Heart right ventricle (tissue), 16 donors: ENCODE measurements at regions not wholly inside any gene's neighbourhood (a gene's known extent, or its start where the extent isn't known, plus 50 kb on each side); places are given as distances from the start of the nearest gene placed in this dataset.

ENCODE experiments used
- ATAC-seq, 8 donors: fragments of 200-7000 bp; cut with Tn5 transposase; one replicate each; pipeline ENCODE4 v1.9.1; 2020; ENCODE audit warnings: mild to moderate bottlenecking in 8 of 8, moderate library complexity in 8 of 8, moderate number of reproducible peaks in 1 of 8
- DNase-seq, 2 donors: peaks; one replicate each; pipeline ENCODE4 v3.0.0-alpha.2; 2020
- H3K27ac ChIP-seq, 10 donors: fragments of 200-600 bp; sonication (generic) in 2 of 10; one replicate each; pipeline versions ENCODE4 v1.5.0 to v1.8.0; 2020 to 2022; ENCODE audit warnings: mild to moderate bottlenecking in 3 of 10
- H3K27me3 ChIP-seq, 7 donors: fragments of 200-600 bp; one replicate each; pipeline ENCODE4 v1.8.0; 2021 to 2022; ENCODE audit warnings: mild to moderate bottlenecking in 2 of 7
- H3K36me3 ChIP-seq, 9 donors: fragments of 200-600 bp; sonication (generic) in 1 of 9; one replicate each; pipeline versions ENCODE4 v1.5.0 to v1.8.0; 2020 to 2022; ENCODE audit warnings: mild to moderate bottlenecking in 2 of 9
- H3K4me1 ChIP-seq, 9 donors: fragments of 200-600 bp; sonication (generic) in 1 of 9; one replicate each; pipeline versions ENCODE4 v1.5.0 to v1.8.0; 2020 to 2022; ENCODE audit warnings: mild to moderate bottlenecking in 4 of 9
- H3K4me3 ChIP-seq, 10 donors: fragments of 200-600 bp; sonication (generic) in 2 of 10; one replicate each; pipeline versions ENCODE4 v1.5.0 to v1.8.0; 2020 to 2022; ENCODE audit warnings: mild to moderate bottlenecking in 7 of 10, moderate library complexity in 2 of 10
- H3K9me3 ChIP-seq, 11 donors: fragments of 200-600 bp in 10 of 11; sonication (generic) in 2 of 11; one replicate each; pipeline versions ENCODE4 v1.5.0 to v1.8.0; 2013 to 2022; ENCODE audit warnings: mild to moderate bottlenecking in 2 of 11, control low read depth in 1 of 11, moderate library complexity in 1 of 11
- CTCF ChIP-seq, 9 donors: fragments of 200-600 bp; sonication (generic) in 2 of 9; IDR thresholded peaks; one replicate each; pipeline versions ENCODE4 v1.5.0 to v1.8.0; 2021 to 2022; ENCODE audit warnings: antibody characterized with exemption in 9 of 9, mild to moderate bottlenecking in 5 of 9, moderate library complexity in 1 of 9
- WGBS, 2 donors: extraction: QIAGEN DNeasy Blood & Tissue Kit; methylation state at CpG; one replicate each; pipeline ENCODE4 v1.1.7; 2013; ENCODE audit warnings: inconsistent platforms in 1 of 2; 5-methylcytosine and 5-hydroxymethylcytosine counted together
- intact Hi-C, 10 donors: fragments of 100-400 bp; cut with DNase I; formaldehyde crosslinking; loops; one replicate each; pipeline versions ENCODE4 v1.11.1 to v1.14.2; 2022
- donor health status: Arrhythmogenic right ventricular cardiomyopathy.
- donor health status: ischemic (EF 13 %, LVEDD 7.1; RV severe dilation, severe dysfunction).
- donor health status: healthy with polysubstance abuse.
- donor health status: DM: no; HTN: yes; CAD: no.
- donor health status: DM: no; HTN: no; CAD: no.
- donor health status: ischemic (EF 25% LVEDD 6.9; RV normal size, moderate dysfunction).
- donor health status: ischemic (EF 25% LVEDD 5.7; RV mildly dilated, moderate dysfunction).
- donor health status: healthy.
- donor health status: DM: yes; HTN: yes; CAD: no.
- donor health status: Ischemic cardiomyopathy.
- donor health status: ischemic (EF 35%, LVEDD 5.7; RV mildly dilated, moderate dysfunction).
- donor health status: nonischemic (EF 11% LVEDD 7.7; RV severe dilation, severe dysfunction).
- donor health status: DM: yes; HTN: yes; CAD: no.
- donor health status: PGD.
- donor health status: ischemic (EF 29% LVEDD 5.4; RV normal size, mild dysfunction).
- donor health status: nonischemic (EF 23%, LVEDD 6.1; RV moderate dilation, normal function).

DNA sequence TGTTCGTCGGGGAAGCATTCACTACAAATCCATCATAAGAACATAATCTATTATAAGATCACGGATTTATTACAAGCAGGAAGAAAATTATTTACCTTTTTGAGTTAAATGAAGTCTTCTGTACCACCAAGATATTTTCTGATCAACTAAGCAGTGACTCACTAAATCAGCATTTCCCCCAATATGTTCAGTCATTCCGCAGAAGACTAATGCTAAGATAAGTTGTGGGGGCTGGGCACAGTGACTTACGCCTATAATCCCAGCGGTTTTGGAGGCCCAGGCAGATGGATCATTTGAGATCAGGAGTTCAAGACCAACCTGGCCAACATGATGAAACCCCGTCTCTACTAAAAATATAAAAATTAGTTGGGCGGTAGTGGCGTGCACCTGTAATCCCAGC, 144.2 kb upstream of the EGR2 start:
- ATAC-seq: no peak

GRCh38 chr10:62959553-62959952, 143.4 kb upstream of the EGR2 start:
- intact Hi-C loops: no loop called here
- Histone ChIP-seq H3K9me3 (peaks cover 0 to 8% (median 0%) of the 10 kb centered on the region in 11 donors), H3K27me3 (peaks cover 0 to 4% (median 0%) of the 10 kb centered on the region in 7 donors), H3K36me3 (no peaks in the 10 kb centered on the region), H3K27ac (no peak overlapping the region), H3K4me1 (peaks cover 0 to 5% (median 0%) of the 10 kb centered on the region in 9 donors), H3K4me3 (no peak overlapping the region)
- ATAC-seq (no peak), DNase-seq (no peak)
- 84 to 89% methylated on average over 5 of the region's 5 CpGs for WGBS, 2 donors
- no peak for TF ChIP-seq CTCF (IDR thresholded peaks at IDR 0.05)

More for the DNA sequence above, 144.2 kb upstream of the EGR2 start:
- H3K36me3 ChIP-seq: no peaks in the 10 kb centered on the region
- peaks cover 0 to 5% (median 0%) of the 10 kb centered on the region in 9 donors for H3K4me1 ChIP-seq
- intact Hi-C loops: no loop called here
- WGBS, 2 donors: 88 to 95% methylated on average over 9 of the region's 9 CpGs
- DNase-seq: no peak
- no peak for TF ChIP-seq CTCF (IDR thresholded peaks at IDR 0.05)
- no peak overlapping the region for H3K4me3 ChIP-seq
- peaks cover 0 to 4% (median 0%) of the 10 kb centered on the region in 7 donors for H3K27me3 ChIP-seq
- H3K27ac ChIP-seq: no peak overlapping the region
- peaks cover 0 to 8% (median 0%) of the 10 kb centered on the region in 11 donors for H3K9me3 ChIP-seq

GRCh38 chr10:62958980-62959379, 142.8 kb upstream of the EGR2 start:
- Histone ChIP-seq H3K27ac (peak overlapping the region in 1 of 10 donors; percentile 3), H3K9me3 (peaks cover 0 to 8% (median 0%) of the 10 kb centered on the region in 11 donors), H3K4me1 (peaks cover 0 to 5% (median 0%) of the 10 kb centered on the region in 9 donors), H3K36me3 (no peaks in the 10 kb centered on the region), H3K4me3 (no peak overlapping the region), H3K27me3 (peaks cover 0 to 4% (median 0%) of the 10 kb centered on the region in 7 donors)
- no peak for TF ChIP-seq CTCF (IDR thresholded peaks at IDR 0.05)
- DNase-seq (no peak), ATAC-seq (no peak)
- WGBS, 2 donors: 93 to 95% methylated on average over 1 of the region's 1 CpG
- intact Hi-C loops: no loop called here

- Histone ChIP-seq H3K36me3 (no peaks in the 10 kb centered on the region), H3K4me3 (no peak overlapping the region), H3K27me3 (peaks cover 0 to 9% (median 0%) of the 10 kb centered on the region in 7 donors), H3K4me1 (no peaks in the 10 kb centered on the region), H3K27ac (no peak overlapping the region), H3K9me3 (peaks cover 0 to 5% (median 0%) of the 10 kb centered on the region in 11 donors)
- DNase-seq (no peak), ATAC-seq (no peak)
- WGBS, 2 donors: 95% methylated on average over 3 of the region's 3 CpGs
- intact Hi-C loops: no loop called here
- TF ChIP-seq CTCF (IDR thresholded peaks at IDR 0.05): no peak
Observed at GRCh38 chr10:62946278-62946677, 130.1 kb upstream of the EGR2 start.
